Ishikawa (cell line): ENCODE measurements at regions not wholly inside any gene's neighbourhood (a gene's known extent, or its start where the extent isn't known, plus 50 kb on each side); places are given as distances from the start of the nearest gene placed in this dataset.

Experiments used
- CEBPB ChIP-seq: IDR thresholded peaks from 2 replicates; pipeline ENCODE4 v1.6.1; 2012
- CREB1 ChIP-seq: IDR thresholded peaks from 2 replicates; pipeline ENCODE4 v1.6.1; 2012; ENCODE audit warnings: low read depth
- EGR1 ChIP-seq: IDR thresholded peaks from 2 replicates; pipeline ENCODE4 v1.6.1; 2012
- EP300 ChIP-seq: IDR thresholded peaks from 2 replicates; pipeline ENCODE4 v1.6.1; 2012; ENCODE audit warnings: borderline replicate concordance
- FOXM1 ChIP-seq: IDR thresholded peaks from 2 replicates; pipeline ENCODE4 v1.6.1; 2012; ENCODE audit warnings: low read depth, borderline replicate concordance
- NFIC ChIP-seq: IDR thresholded peaks from 2 replicates; pipeline ENCODE4 v1.6.1; 2012
- RAD21 ChIP-seq: IDR thresholded peaks from 2 replicates; pipeline ENCODE4 v1.6.1; 2012; ENCODE audit warnings: low read depth
- TAF1 ChIP-seq: IDR thresholded peaks from 2 replicates; pipeline ENCODE4 v1.6.1; 2012; ENCODE audit warnings: low read depth, mild to moderate bottlenecking
- TCF12 ChIP-seq: IDR thresholded peaks from 2 replicates; pipeline ENCODE4 v1.6.1; 2012; ENCODE audit warnings: low read depth
- TEAD4 ChIP-seq: IDR thresholded peaks from 2 replicates; pipeline ENCODE4 v1.6.1; 2012
- YY1 ChIP-seq: IDR thresholded peaks from 2 replicates; pipeline ENCODE4 v1.6.1; 2012; ENCODE audit warnings: low read depth
- ZBTB7A ChIP-seq: IDR thresholded peaks from 2 replicates; pipeline ENCODE4 v1.6.1; 2012; ENCODE audit warnings: low read depth
- TF ChIP-seq, protein P1 (sequence below): IDR thresholded peaks from 2 replicates; pipeline ENCODE4 v1.6.1; 2012
- TF ChIP-seq, protein P2 (sequence below): IDR thresholded peaks from 2 replicates; pipeline ENCODE4 v1.6.1; 2012; ENCODE audit warnings: low read depth, mild to moderate bottlenecking
- TF ChIP-seq, protein P3 (sequence below): IDR thresholded peaks from 2 replicates; pipeline ENCODE4 v1.6.1; 2012

DNA sequence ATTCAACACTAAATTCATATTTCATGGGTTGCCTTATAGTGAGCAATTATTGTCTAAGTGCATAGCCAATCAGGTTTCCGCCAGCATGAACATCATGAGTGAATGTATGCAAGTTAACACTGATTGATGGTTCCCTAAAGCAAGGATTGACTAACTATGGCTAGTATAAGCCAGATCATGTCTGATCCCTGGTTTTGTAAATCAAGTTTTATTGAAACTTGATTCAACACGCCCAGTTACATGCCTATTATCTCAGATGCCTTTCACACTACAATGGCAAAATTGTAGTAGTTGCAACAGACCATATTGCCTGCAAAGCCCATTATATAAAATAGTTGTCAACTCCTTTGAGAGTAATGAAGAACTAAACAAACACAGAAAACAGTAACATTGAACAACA is 1127.4 kb downstream of the NCAM2 start:
- TF ChIP-seq ZBTB7A: no peak
- no peak for TF ChIP-seq YY1
- TF ChIP-seq, protein P1, sequence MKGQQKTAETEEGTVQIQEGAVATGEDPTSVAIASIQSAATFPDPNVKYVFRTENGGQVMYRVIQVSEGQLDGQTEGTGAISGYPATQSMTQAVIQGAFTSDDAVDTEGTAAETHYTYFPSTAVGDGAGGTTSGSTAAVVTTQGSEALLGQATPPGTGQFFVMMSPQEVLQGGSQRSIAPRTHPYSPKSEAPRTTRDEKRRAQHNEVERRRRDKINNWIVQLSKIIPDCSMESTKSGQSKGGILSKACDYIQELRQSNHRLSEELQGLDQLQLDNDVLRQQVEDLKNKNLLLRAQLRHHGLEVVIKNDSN: no peak
- TF ChIP-seq, protein P2, sequence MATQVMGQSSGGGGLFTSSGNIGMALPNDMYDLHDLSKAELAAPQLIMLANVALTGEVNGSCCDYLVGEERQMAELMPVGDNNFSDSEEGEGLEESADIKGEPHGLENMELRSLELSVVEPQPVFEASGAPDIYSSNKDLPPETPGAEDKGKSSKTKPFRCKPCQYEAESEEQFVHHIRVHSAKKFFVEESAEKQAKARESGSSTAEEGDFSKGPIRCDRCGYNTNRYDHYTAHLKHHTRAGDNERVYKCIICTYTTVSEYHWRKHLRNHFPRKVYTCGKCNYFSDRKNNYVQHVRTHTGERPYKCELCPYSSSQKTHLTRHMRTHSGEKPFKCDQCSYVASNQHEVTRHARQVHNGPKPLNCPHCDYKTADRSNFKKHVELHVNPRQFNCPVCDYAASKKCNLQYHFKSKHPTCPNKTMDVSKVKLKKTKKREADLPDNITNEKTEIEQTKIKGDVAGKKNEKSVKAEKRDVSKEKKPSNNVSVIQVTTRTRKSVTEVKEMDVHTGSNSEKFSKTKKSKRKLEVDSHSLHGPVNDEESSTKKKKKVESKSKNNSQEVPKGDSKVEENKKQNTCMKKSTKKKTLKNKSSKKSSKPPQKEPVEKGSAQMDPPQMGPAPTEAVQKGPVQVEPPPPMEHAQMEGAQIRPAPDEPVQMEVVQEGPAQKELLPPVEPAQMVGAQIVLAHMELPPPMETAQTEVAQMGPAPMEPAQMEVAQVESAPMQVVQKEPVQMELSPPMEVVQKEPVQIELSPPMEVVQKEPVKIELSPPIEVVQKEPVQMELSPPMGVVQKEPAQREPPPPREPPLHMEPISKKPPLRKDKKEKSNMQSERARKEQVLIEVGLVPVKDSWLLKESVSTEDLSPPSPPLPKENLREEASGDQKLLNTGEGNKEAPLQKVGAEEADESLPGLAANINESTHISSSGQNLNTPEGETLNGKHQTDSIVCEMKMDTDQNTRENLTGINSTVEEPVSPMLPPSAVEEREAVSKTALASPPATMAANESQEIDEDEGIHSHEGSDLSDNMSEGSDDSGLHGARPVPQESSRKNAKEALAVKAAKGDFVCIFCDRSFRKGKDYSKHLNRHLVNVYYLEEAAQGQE: no peak
- no peak for TF ChIP-seq TCF12
- TF ChIP-seq EGR1: no peak
- no peak for TF ChIP-seq TAF1
- TF ChIP-seq NFIC: no peak
- no peak for TF ChIP-seq RAD21
- TF ChIP-seq EP300: no peak
- TF ChIP-seq TEAD4: no peak
- TF ChIP-seq CREB1: no peak
- TF ChIP-seq FOXM1: no peak
- TF ChIP-seq, protein P3, sequence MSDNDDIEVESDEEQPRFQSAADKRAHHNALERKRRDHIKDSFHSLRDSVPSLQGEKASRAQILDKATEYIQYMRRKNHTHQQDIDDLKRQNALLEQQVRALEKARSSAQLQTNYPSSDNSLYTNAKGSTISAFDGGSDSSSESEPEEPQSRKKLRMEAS: no peak

DNA sequence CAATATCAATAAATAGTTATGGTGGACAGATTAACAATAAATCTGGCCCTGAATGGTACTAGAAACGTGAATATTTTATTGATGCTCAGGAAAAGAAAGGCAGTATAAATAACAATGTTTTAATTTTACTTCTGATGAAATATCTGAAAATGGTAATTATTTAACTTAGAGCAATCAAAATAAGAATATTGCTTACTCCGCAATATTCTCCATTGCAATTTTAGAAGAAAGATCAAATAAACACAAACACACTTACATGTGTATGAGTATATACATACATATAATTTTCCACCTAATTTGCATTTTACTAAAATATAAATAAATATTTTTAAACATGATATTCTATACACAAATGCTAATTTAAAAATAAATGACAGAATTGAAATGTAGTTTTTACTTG is 1130.5 kb downstream of the NCAM2 start:
- TF ChIP-seq CREB1: no peak
- TF ChIP-seq EGR1: no peak
- TF ChIP-seq, protein P2: no peak
- no peak for TF ChIP-seq YY1
- no peak for TF ChIP-seq FOXM1
- no peak for TF ChIP-seq NFIC
- TF ChIP-seq EP300: no peak
- TF ChIP-seq, protein P3: no peak
- no peak for TF ChIP-seq ZBTB7A
- no peak for TF ChIP-seq RAD21
- TF ChIP-seq CEBPB: no peak
- TF ChIP-seq TAF1: no peak
- no peak for TF ChIP-seq TCF12
- TF ChIP-seq, protein P1: no peak
- no peak for TF ChIP-seq TEAD4

DNA sequence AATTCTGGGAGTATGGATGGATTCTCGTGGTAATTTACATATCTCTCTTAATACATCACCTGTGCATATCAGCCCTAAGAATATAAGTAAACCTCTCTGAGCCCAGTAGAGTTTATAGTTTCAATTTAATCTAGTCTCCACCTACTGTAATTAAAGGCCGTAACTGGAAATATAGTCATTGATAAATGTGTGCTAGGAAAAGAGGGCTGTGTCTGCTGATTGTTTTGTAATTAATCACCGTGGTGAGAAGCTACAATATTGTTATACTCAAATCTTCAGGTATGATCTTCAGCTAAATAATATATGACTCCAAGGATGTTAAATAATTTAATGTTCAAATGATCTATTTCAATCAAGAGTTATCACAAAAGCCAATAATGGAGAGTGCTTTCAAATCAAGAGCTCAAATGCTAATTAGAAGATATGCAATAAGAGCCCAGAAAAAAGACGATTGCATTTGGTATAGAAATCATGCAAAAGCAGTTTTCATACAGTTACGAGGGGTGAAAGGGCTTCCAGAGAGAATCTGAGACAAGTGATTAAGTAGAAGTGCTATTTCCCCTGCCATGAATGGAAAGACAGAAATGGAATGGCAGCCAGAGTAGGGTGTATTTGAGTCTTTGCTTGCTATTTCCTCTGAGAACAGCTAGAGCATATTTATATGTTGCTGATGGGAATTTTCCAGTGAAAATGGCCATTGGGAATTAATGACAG is 1134.3 kb downstream of the NCAM2 start:
- TF ChIP-seq TEAD4 (no peak), CEBPB (no peak), RAD21 (no peak), EGR1 (no peak), YY1 (no peak), NFIC (no peak), ZBTB7A (no peak), EP300 (no peak), TAF1 (no peak), FOXM1 (no peak), CREB1 (no peak), TCF12 (no peak)
- TF ChIP-seq, protein P3: no peak
- TF ChIP-seq, protein P2: no peak
- TF ChIP-seq, protein P1: no peak
